ENCODE measurements at regions not wholly inside any gene's neighbourhood (a gene's known extent, or its start where the extent isn't known, plus 50 kb on each side); places are given as distances from the start of the nearest gene placed in this dataset.
"Not testable (repeated sequence)": the region's sequence is repeated elsewhere in the genome, so short reads cannot be mapped to it uniquely, and the experiment has no call there.

DNA sequence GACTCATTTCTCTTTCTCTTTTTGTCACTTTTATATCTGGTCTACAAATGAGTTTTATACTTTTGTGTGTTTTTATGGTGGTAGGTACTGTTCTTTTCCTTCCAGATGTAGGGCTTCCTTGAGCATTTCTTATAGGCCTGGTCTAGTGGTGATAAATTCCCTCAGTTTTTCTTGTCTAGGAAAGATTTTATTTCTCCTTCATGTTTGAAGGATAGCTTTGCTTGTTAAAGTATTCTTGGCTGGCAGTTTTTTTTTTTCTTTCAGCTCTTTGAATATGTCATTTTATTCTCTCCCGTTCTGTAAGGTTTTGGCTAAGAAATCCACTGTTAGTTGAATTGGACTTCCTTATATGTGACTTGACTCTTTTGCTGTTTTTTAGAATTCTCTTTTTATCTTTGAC lies 292.7 kb downstream of the RPS24 start:
- DNase-seq: no peak

GRCh38 chr10:78327778-78328591 lies 294.3 kb downstream of the RPS24 start:
- DNase-seq: no peak

GRCh38 chr10:78328592-78329404 lies 295.1 kb downstream of the RPS24 start:
- no peak for DNase-seq

- no peak for DNase-seq
Measured at GRCh38 chr10:78330884-78331283, 297.2 kb downstream of the RPS24 start.

GRCh38 chr10:78331391-78331922 lies 297.8 kb downstream of the RPS24 start:
- no peak for DNase-seq

GRCh38 chr10:78332012-78332411 lies 298.3 kb downstream of the RPS24 start:
- no peak for DNase-seq

GRCh38 chr10:78332657-78333056 lies 299.0 kb downstream of the RPS24 start:
- DNase-seq: no peak

DNA sequence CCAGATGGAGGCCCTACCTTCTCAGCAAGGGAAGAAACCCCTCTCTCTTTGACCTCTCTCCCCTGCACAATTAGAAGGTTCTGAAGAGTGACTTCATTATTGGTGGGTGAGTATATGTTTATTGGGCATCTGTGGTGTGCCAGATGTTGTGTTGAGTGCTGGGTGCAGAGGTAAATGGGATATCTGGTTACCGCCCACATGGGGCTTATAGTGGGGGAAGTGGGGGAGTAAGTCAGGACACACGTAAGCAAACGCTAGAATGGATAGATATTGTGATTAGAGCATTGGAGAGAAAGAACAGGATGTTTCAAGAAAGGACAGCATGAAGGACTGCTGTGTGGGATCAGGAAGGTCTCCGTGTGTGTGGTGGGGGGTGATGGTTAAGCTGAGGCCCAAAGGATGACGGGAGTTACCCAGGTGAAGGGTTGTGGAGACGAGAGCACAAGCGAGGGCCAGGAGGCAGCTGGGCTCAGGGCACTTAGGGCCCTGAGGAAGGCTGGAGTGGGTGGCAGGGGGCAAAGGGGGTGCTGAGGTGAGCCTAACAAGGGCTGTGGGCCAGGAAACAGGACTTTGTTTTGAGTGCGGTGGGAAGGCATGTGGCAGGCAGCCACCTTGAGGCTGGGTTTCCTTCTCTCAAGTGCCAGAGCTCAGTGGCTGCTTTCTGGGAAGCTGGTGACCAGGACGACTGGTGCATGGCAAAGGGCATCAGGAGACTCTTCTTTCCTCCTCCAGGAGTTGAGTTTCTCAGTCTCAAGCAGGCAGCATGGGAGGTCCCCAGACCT lies 299.9 kb downstream of the RPS24 start:
- DNase-seq: no peak

DNA sequence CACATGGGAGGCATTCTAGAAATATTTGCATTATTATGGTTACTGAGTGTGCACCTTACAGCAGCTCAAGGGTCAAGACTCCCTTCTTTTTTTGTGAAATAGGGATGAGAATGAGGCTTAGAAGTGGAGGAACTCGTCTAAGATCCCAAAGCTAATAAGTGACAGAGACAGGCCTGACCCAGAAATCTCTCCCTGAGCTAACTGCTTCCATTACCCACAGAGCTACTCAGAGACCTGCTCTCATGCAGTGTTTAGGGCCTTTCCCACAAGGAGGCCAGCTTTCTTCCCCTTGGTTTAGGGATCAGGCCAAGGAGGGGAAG lies 301.7 kb downstream of the RPS24 start:
- no peak for DNase-seq

- no peak for DNase-seq
Measured at GRCh38 chr10:78335691-78336401, 302.2 kb downstream of the RPS24 start.

DNA sequence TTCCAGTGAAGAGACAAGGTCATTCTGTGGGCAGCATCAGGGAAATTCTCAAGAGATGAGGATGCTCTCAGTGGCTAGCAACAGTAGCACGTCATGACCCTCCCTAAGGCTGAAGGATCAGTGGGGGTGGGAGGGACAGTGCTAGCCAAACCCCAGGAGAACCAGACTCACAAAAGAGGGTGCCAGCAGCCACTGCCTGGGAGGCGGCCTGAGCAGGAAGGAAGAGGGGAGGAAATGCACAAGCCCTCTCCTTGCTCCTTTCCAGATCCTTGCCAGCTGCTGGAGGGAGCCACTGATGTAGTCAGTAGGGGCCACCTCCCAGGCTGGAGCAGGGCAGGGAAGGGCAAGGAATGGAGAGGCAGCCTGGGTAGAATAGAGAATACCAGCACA lies 302.7 kb downstream of the RPS24 start:
- DNase-seq: no peak

- no peak for DNase-seq
Measured at GRCh38 chr10:78337016-78337415, 303.4 kb downstream of the RPS24 start.

DNA sequence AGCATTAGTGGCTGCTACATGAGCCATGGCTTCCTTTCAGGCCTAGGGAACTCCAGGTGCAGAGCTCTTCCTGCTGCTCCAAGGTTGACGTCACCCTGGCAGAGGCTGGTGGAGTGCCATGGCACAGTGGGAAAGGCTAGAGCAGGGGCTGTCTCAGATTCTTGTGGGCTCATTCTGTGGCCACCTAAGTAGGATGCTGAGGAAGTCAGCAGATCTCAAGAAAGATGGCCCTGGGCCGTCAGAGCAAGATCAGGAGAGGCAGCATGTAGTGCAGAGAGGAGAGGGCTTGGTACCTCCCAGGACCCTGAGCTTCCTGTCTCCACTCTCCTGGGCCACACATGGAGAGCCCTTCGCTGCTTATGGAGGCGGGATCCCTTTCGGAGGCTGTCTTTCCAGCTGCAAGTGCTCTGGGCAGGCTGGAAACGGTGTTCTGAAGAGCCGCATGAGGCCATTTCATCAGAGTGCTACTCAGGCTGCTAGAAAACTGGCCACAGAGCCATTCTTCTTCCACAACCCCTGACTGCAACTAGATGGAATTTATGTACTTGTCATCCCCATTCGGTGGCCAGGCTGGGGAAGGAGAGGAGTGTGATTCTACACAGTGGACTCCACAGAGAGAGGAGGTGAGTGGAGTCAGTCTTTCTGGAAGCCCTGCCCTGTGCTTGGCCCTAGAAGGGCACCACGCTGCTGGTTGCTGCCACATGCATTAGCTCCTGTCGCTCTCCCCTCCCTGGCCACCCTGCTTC lies 304.2 kb downstream of the RPS24 start:
- DNase-seq: no peak

- DNase-seq: no peak
Measured at GRCh38 chr10:78338717-78339116, 305.1 kb downstream of the RPS24 start.

DNA sequence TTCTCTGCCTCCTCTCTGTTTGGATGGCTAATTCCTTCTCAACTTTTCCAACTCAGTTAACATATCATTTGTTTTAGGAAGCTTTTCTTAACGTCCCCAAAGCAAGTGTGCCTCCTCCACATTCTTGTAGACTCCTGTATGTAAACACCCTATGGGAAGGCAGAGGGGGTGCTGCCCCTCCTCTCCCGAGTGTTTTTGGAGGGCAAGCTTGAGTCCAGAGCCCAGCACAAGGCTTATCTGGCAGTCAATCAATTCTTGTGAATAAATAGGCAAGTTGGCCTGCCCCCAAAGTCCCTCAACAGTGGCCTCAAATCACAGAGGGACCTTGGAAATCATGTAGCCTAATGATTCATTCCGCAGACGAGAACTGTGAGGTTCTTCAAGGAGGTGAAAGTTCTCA lies 305.6 kb downstream of the RPS24 start:
- no peak for DNase-seq

- no peak for DNase-seq
Measured at GRCh38 chr10:78341953-78342614, 308.4 kb downstream of the RPS24 start.

- no peak for DNase-seq
Measured at GRCh38 chr10:78342827-78343653, 309.4 kb downstream of the RPS24 start.

GRCh38 chr10:78344257-78344656 lies 310.6 kb downstream of the RPS24 start:
- DNase-seq: not testable (repeated sequence)

GRCh38 chr10:78345515-78345914 lies 311.9 kb downstream of the RPS24 start:
- DNase-seq: not testable (repeated sequence)

DNA sequence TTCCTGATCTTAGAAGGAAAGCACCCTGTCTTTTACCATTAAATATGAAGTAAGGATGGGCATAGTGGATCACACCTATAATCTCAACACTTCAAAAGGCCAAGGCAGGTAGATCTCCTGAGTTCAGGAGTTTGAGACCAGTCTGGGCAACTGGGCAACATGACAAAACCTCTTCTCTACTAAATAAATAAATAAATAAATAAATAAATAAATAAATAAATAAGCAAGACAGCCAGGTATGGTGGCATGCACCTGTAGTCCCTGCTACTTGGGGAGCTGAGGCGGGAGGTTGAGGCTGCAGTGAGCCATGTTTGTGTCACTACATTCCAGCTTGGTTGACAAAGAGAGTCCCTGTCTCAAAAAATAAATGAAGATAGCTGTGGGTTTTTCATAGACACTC lies 313.1 kb downstream of the RPS24 start:
- no peak for DNase-seq

All from Kasumi-1 (cell line).